GM12878 (cell line): ENCODE measurements at regions not wholly inside any gene's neighbourhood (a gene's known extent, or its start where the extent isn't known, plus 50 kb on each side); places are given as distances from the start of the nearest gene placed in this dataset.

Source experiments
- CTCF ChIP-seq, 3 experiments: IDR thresholded peaks in 2 of 3; conservative IDR thresholded peaks in 1 of 3; 2 replicates each; pipeline ENCODE4 v1.5.1; 2011; ENCODE audit warnings: low read depth in 3 of 3, low read length in 3 of 3, mild to moderate bottlenecking in 3 of 3, control low read depth in 2 of 3, moderate library complexity in 2 of 3, inconsistent platforms in 1 of 3, mixed read lengths in 1 of 3; ENCODE audit not compliant: control insufficient read depth in 2 of 3, insufficient read depth in 1 of 3; ENCODE audit errors: extremely low read depth in 1 of 3
- E4F1 ChIP-seq: fragments of 450-650 bp; IDR thresholded peaks from 2 replicates; pipeline ENCODE4 v1.6.1; 2018; ENCODE audit warnings: borderline replicate concordance, mild to moderate bottlenecking; ENCODE audit not compliant: partially characterized antibody
- ELK1 ChIP-seq: IDR thresholded peaks from 2 replicates; pipeline ENCODE4 v1.6.1; 2012; ENCODE audit warnings: low read depth, low read length, improper control_type of control experiment
- IRF3 ChIP-seq: fragments of 450-650 bp; IDR thresholded peaks from 2 replicates; pipeline ENCODE4 v1.6.1; 2014; ENCODE audit warnings: mild to moderate bottlenecking
- JUND ChIP-seq: IDR thresholded peaks from 2 replicates; pipeline ENCODE4 v1.6.1; 2012; ENCODE audit warnings: low read depth, mild to moderate bottlenecking, low read length, improper control_type of control experiment, moderate library complexity
- POU2F2 ChIP-seq: IDR thresholded peaks from 3 replicates; pipeline ENCODE4 v1.6.1; 2011; ENCODE audit warnings: low read depth, mild to moderate bottlenecking, low read length, borderline replicate concordance
- RELA ChIP-seq: fragments of 450-650 bp; IDR thresholded peaks from 2 replicates; pipeline ENCODE4 v1.8.0; 2014; ENCODE audit warnings: borderline replicate concordance; ENCODE audit not compliant: partially characterized antibody
- SIN3A ChIP-seq: IDR thresholded peaks from 2 replicates; pipeline ENCODE4 v1.6.1; 2012; ENCODE audit warnings: low read depth, low read length, improper control_type of control experiment
- TBL1XR1 ChIP-seq: IDR thresholded peaks from 2 replicates; pipeline ENCODE4 v1.6.1; 2012; ENCODE audit warnings: low read depth, low read length, improper control_type of control experiment
- ZBTB33 ChIP-seq: fragments of 450-650 bp; IDR thresholded peaks from 2 replicates; pipeline ENCODE4 v1.6.1; 2017; ENCODE audit warnings: mild to moderate bottlenecking

GRCh38 chr1:115560027-115560426 lies 81.7 kb upstream of the VANGL1 start:
- TF ChIP-seq CTCF (IDR thresholded peaks at IDR 0.05 in 2 of 3, conservative IDR thresholded peaks at IDR 0.05 in 1 of 3; ENCODE audit: control insufficient read depth in 2 of 3, extremely low read depth in 1 of 3, insufficient read depth in 1 of 3, low read depth in 3 of 3, low read length in 3 of 3) (no peak), SIN3A (no peak), RELA (no peak), E4F1 (no peak), TBL1XR1 (no peak), ELK1 (no peak), ZBTB33 (no peak), IRF3 (no peak), JUND (no peak), POU2F2 (no peak)
